Activated naive CD8-positive, alpha-beta T cell (primary cell): ENCODE measurements at regions not wholly inside any gene's neighbourhood (a gene's known extent, or its start where the extent isn't known, plus 50 kb on each side); places are given as distances from the start of the nearest gene placed in this dataset.
"Not testable (repeated sequence)": the region's sequence is repeated elsewhere in the genome, so short reads cannot be mapped to it uniquely, and the experiment has no call there.

ENCODE experiments used
- H3K27ac Mint-ChIP-seq: one replicate; pipeline ENCODE4 v1.8.0; 2021; ENCODE audit warnings: mixed read lengths
- H3K27me3 Mint-ChIP-seq: one replicate; pipeline ENCODE4 v1.8.0; 2021; ENCODE audit warnings: mixed read lengths
- H3K36me3 Mint-ChIP-seq: one replicate; pipeline ENCODE4 v1.8.0; 2021; ENCODE audit warnings: mixed read lengths
- H3K4me1 Mint-ChIP-seq: one replicate; pipeline ENCODE4 v1.8.0; 2021; ENCODE audit warnings: low read depth, mixed read lengths
- H3K4me3 Mint-ChIP-seq: one replicate; pipeline ENCODE4 v1.8.0; 2021; ENCODE audit warnings: mild to moderate bottlenecking, mixed read lengths
- H3K9me3 Mint-ChIP-seq: one replicate; pipeline ENCODE4 v1.8.0; 2021; ENCODE audit warnings: low read depth, mixed read lengths

- Mint-ChIP-seq H3K4me1 (no peaks in the 10 kb centered on the region), H3K4me3 (no peak overlapping the region), H3K27me3 (peaks cover 3% of the 10 kb centered on the region), H3K27ac (no peak overlapping the region), H3K36me3 (no peaks in the 10 kb centered on the region), H3K9me3 (no peaks in the 10 kb centered on the region)
Measured at GRCh38 chr16:9658164-9658563, 524.1 kb downstream of the GRIN2A start.

GRCh38 chr16:9658586-9658985 is 523.6 kb downstream of the GRIN2A start:
- H3K27me3 Mint-ChIP-seq, result peaks cover 3% of the 10 kb centered on the region
- H3K4me3 Mint-ChIP-seq, result no peak overlapping the region
- no peak overlapping the region for H3K27ac Mint-ChIP-seq
- H3K36me3 Mint-ChIP-seq, result no peaks in the 10 kb centered on the region
- H3K9me3 Mint-ChIP-seq, result no peaks in the 10 kb centered on the region
- no peaks in the 10 kb centered on the region for H3K4me1 Mint-ChIP-seq

- no peak overlapping the region for H3K4me3 Mint-ChIP-seq
- no peaks in the 10 kb centered on the region for H3K36me3 Mint-ChIP-seq
- H3K4me1 Mint-ChIP-seq, result no peaks in the 10 kb centered on the region
- H3K9me3 Mint-ChIP-seq, result peaks cover 3% of the 10 kb centered on the region
- no peak overlapping the region for H3K27ac Mint-ChIP-seq
- peaks cover 3% of the 10 kb centered on the region for H3K27me3 Mint-ChIP-seq
Measured at GRCh38 chr16:9660898-9661297, 521.3 kb downstream of the GRIN2A start.

GRCh38 chr16:9661336-9662017 is 520.8 kb downstream of the GRIN2A start:
- no peaks in the 10 kb centered on the region for H3K4me1 Mint-ChIP-seq

GRCh38 chr16:9663588-9663987 is 518.6 kb downstream of the GRIN2A start:
- no peak overlapping the region for H3K4me3 Mint-ChIP-seq
- no peaks in the 10 kb centered on the region for H3K4me1 Mint-ChIP-seq
- no peaks in the 10 kb centered on the region for H3K36me3 Mint-ChIP-seq
- H3K27ac Mint-ChIP-seq, result no peak overlapping the region
- peaks cover 5% of the 10 kb centered on the region for H3K27me3 Mint-ChIP-seq
- peaks cover 3% of the 10 kb centered on the region for H3K9me3 Mint-ChIP-seq

More at GRCh38 chr16:9661336-9662017, 520.8 kb downstream of the GRIN2A start:
- H3K36me3 Mint-ChIP-seq, result no peaks in the 10 kb centered on the region
- H3K27me3 Mint-ChIP-seq, result peaks cover 3% of the 10 kb centered on the region
- H3K9me3 Mint-ChIP-seq, result peaks cover 3% of the 10 kb centered on the region
- no peak overlapping the region for H3K27ac Mint-ChIP-seq
- no peak overlapping the region for H3K4me3 Mint-ChIP-seq

GRCh38 chr16:9665851-9666271 is 516.4 kb downstream of the GRIN2A start:
- Mint-ChIP-seq H3K36me3 (no peaks in the 10 kb centered on the region), H3K4me3 (no peak overlapping the region), H3K27ac (no peak overlapping the region)

GRCh38 chr16:9666834-9667480 is 515.3 kb downstream of the GRIN2A start:
- Mint-ChIP-seq H3K4me1 (no peaks in the 10 kb centered on the region), H3K4me3 (no peak overlapping the region), H3K27ac (no peak overlapping the region), H3K9me3 (peaks cover 3% of the 10 kb centered on the region), H3K27me3 (peaks cover 5% of the 10 kb centered on the region), H3K36me3 (no peaks in the 10 kb centered on the region)

More at GRCh38 chr16:9665851-9666271, 516.4 kb downstream of the GRIN2A start:
- H3K9me3 Mint-ChIP-seq, result peaks cover 3% of the 10 kb centered on the region
- H3K27me3 Mint-ChIP-seq, result peaks cover 5% of the 10 kb centered on the region
- H3K4me1 Mint-ChIP-seq, result no peaks in the 10 kb centered on the region

GRCh38 chr16:9670033-9670432 is 512.2 kb downstream of the GRIN2A start:
- Mint-ChIP-seq H3K9me3 (no peaks in the 10 kb centered on the region), H3K4me1 (no peaks in the 10 kb centered on the region), H3K36me3 (no peaks in the 10 kb centered on the region), H3K4me3 (no peak overlapping the region), H3K27me3 (peaks cover 7% of the 10 kb centered on the region), H3K27ac (no peak overlapping the region)

GRCh38 chr16:9670616-9671015 is 511.6 kb downstream of the GRIN2A start:
- not testable (repeated sequence) for H3K4me1 Mint-ChIP-seq, H3K27me3 Mint-ChIP-seq, H3K36me3 Mint-ChIP-seq, H3K4me3 Mint-ChIP-seq, H3K9me3 Mint-ChIP-seq, H3K27ac Mint-ChIP-seq

GRCh38 chr16:9676560-9677300 is 505.5 kb downstream of the GRIN2A start:
- H3K36me3 Mint-ChIP-seq, H3K4me1 Mint-ChIP-seq, H3K27me3 Mint-ChIP-seq, H3K27ac Mint-ChIP-seq, H3K4me3 Mint-ChIP-seq, H3K9me3 Mint-ChIP-seq: not testable (repeated sequence)

- no peaks in the 10 kb centered on the region for H3K36me3 Mint-ChIP-seq
- peaks cover 4% of the 10 kb centered on the region for H3K27me3 Mint-ChIP-seq
- H3K4me3 Mint-ChIP-seq, result no peak overlapping the region
- H3K4me1 Mint-ChIP-seq, result no peaks in the 10 kb centered on the region
- no peak overlapping the region for H3K27ac Mint-ChIP-seq
- H3K9me3 Mint-ChIP-seq, result peaks cover under 1% of the 10 kb centered on the region
Measured at GRCh38 chr16:9677301-9677653, 505.0 kb downstream of the GRIN2A start.

GRCh38 chr16:9679213-9679767 is 502.9 kb downstream of the GRIN2A start:
- Mint-ChIP-seq H3K36me3 (no peaks in the 10 kb centered on the region), H3K27ac (no peak overlapping the region), H3K4me3 (no peak overlapping the region), H3K9me3 (peaks cover 7% of the 10 kb centered on the region), H3K4me1 (no peaks in the 10 kb centered on the region), H3K27me3 (peaks cover 4% of the 10 kb centered on the region)

GRCh38 chr16:9680019-9680655 is 502.1 kb downstream of the GRIN2A start:
- Mint-ChIP-seq H3K36me3 (no peaks in the 10 kb centered on the region), H3K4me1 (no peaks in the 10 kb centered on the region), H3K27ac (no peak overlapping the region), H3K9me3 (peaks cover 7% of the 10 kb centered on the region), H3K27me3 (peaks cover 1% of the 10 kb centered on the region), H3K4me3 (no peak overlapping the region)

- H3K9me3 Mint-ChIP-seq, result peaks cover 7% of the 10 kb centered on the region
- no peak overlapping the region for H3K4me3 Mint-ChIP-seq
- H3K4me1 Mint-ChIP-seq, result no peaks in the 10 kb centered on the region
Measured at GRCh38 chr16:9680968-9681367, 501.3 kb downstream of the GRIN2A start.

GRCh38 chr16:9681508-9681907 is 500.7 kb downstream of the GRIN2A start:
- Mint-ChIP-seq H3K9me3 (peaks cover 7% of the 10 kb centered on the region), H3K27me3 (no peaks in the 10 kb centered on the region), H3K4me1 (no peaks in the 10 kb centered on the region), H3K27ac (no peak overlapping the region), H3K36me3 (no peaks in the 10 kb centered on the region), H3K4me3 (no peak overlapping the region)

More at GRCh38 chr16:9680968-9681367, 501.3 kb downstream of the GRIN2A start:
- Mint-ChIP-seq H3K27ac (no peak overlapping the region), H3K27me3 (no peaks in the 10 kb centered on the region), H3K36me3 (no peaks in the 10 kb centered on the region)
